Lower lobe of right lung (tissue), 2 donors: ENCODE measurements at regions not wholly inside any gene's neighbourhood (a gene's known extent, or its start where the extent isn't known, plus 50 kb on each side); places are given as distances from the start of the nearest gene placed in this dataset.
"Not testable (repeated sequence)": the region's sequence is repeated elsewhere in the genome, so short reads cannot be mapped to it uniquely, and the experiment has no call there.

ENCODE experiments used
- ATAC-seq, 2 donors: fragments of 200-7000 bp; cut with Tn5 transposase; one replicate each; pipeline ENCODE4 v1.9.1; 2020 to 2022; ENCODE audit warnings: mild to moderate bottlenecking in 2 of 2, moderate library complexity in 2 of 2
- DNase-seq: peaks from one replicate; pipeline ENCODE4 v3.0.0-alpha.2; 2020
- H3K27ac ChIP-seq: fragments of 200-600 bp; one replicate; pipeline ENCODE4 v1.8.0; 2022
- H3K27me3 ChIP-seq: fragments of 200-600 bp; one replicate; pipeline ENCODE4 v1.8.0; 2022; ENCODE audit warnings: low read depth
- H3K36me3 ChIP-seq: fragments of 200-600 bp; one replicate; pipeline ENCODE4 v1.8.0; 2022; ENCODE audit warnings: mild to moderate bottlenecking
- H3K4me1 ChIP-seq: fragments of 200-600 bp; one replicate; pipeline ENCODE4 v1.8.0; 2022
- H3K4me3 ChIP-seq: fragments of 200-600 bp; one replicate; pipeline ENCODE4 v1.8.0; 2022; ENCODE audit warnings: mild to moderate bottlenecking
- H3K9me3 ChIP-seq: fragments of 200-600 bp; one replicate; pipeline ENCODE4 v1.8.0; 2022
- intact Hi-C: fragments of 100-400 bp; cut with DNase I; formaldehyde crosslinking; loops from one replicate; pipeline ENCODE4 v1.11.0; 2022
- TF ChIP-seq, protein P1 (sequence below): fragments of 200-600 bp; IDR thresholded peaks from one replicate; pipeline ENCODE4 v1.8.0; 2022; ENCODE audit warnings: antibody characterized with exemption, mild to moderate bottlenecking
- donor health status: DM: no; HTN: yes; CAD: no; lungs with severe emphysema.

DNA sequence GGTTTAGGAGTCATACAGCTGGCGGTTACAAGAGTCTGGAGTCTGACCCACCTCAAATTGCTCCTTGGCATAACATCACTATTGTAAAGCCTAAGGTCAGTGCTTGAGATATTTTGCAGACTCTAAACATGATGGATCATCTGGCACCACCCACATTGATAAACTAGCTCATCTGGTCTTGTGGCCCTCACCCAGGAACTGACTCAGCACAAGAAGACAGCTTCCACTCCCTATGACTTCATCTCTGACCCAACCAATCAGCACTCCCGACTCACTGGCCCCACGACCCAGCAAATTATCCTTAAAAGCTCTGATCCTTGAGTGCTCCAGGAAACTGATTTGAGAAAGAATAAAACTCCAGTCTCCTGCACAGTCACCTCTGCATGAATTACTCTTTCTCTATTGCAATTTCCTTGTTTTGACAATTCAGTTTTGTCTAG lies 115.9 kb downstream of the CD24 start:
- Histone ChIP-seq H3K4me1 (no peaks in the 10 kb centered on the region), H3K27me3 (no peaks in the 10 kb centered on the region), H3K9me3 (no peaks in the 10 kb centered on the region), H3K27ac (no peak overlapping the region), H3K36me3 (no peaks in the 10 kb centered on the region), H3K4me3 (no peak overlapping the region)
- DNase-seq (no peak), ATAC-seq (no peak)
- TF ChIP-seq, protein P1, sequence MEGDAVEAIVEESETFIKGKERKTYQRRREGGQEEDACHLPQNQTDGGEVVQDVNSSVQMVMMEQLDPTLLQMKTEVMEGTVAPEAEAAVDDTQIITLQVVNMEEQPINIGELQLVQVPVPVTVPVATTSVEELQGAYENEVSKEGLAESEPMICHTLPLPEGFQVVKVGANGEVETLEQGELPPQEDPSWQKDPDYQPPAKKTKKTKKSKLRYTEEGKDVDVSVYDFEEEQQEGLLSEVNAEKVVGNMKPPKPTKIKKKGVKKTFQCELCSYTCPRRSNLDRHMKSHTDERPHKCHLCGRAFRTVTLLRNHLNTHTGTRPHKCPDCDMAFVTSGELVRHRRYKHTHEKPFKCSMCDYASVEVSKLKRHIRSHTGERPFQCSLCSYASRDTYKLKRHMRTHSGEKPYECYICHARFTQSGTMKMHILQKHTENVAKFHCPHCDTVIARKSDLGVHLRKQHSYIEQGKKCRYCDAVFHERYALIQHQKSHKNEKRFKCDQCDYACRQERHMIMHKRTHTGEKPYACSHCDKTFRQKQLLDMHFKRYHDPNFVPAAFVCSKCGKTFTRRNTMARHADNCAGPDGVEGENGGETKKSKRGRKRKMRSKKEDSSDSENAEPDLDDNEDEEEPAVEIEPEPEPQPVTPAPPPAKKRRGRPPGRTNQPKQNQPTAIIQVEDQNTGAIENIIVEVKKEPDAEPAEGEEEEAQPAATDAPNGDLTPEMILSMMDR = no peak
- intact Hi-C loops = no loop called here

DNA sequence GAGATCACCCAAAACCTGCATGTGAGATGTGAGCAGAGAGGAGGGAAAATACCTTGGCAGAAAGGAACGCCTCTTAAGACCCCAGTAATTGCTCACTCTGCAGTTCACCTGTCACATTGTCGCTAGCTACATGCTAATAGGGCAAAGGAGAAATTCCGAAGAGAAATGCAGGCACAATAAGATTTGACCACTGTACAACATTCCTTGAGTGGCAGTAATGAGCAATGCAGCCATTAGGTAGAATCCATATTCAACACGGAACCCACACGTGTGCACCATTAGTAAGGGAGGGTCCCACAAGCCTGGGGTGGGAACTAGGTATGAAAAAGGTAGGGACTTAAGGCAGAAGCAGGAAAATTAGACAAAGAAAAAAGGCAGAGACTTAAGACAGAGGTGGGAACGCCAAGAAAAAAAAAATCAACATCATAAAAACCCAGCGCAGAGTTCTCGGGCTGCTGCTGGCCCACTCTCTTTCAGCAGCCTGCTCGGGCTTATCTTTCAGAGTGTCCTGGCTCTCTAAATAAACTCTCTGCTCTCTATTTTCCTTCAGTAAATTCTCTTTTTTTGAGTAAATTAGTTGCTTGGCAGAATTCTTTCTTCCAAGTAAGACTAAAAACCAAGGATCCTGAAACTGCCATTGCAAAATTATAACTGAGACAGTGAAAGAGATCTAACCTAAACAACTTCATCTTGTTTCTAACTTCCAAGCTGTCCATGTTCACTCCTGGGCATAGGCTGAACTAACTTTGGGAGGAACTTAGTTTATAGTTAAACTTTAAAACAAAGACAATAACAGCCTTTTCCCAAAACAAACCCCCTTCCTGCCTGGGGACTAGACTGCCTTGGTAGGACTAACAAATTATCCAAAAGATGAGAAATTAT lies 116.5 kb downstream of the CD24 start:
- intact Hi-C loops = no loop called here
- Histone ChIP-seq H3K27ac (no peak overlapping the region), H3K9me3 (no peaks in the 10 kb centered on the region), H3K27me3 (no peaks in the 10 kb centered on the region), H3K4me1 (no peaks in the 10 kb centered on the region), H3K4me3 (no peak overlapping the region), H3K36me3 (no peaks in the 10 kb centered on the region)
- TF ChIP-seq, protein P1 = no peak
- DNase-seq = no peak
- ATAC-seq = no peak

DNA sequence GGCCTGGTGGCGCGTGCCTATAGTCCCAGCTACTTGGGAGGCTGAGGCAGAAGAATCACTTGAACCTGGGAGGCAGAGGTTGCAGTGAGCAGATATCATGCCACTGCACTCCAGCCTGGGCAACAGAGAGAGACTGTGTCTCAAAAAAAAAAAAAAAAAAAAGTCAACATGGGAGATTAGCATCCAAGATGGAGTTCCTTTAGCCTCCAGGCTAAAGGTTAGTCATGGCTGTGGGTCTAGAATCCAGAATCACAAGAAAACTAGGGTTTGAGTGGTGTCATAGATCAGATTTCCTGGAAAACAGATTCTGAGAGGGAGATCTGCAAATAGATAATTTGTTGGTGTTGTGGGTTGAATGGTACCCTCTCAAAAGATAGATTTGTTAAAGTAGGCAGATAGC lies 117.2 kb downstream of the CD24 start:
- H3K4me1 ChIP-seq, H3K27me3 ChIP-seq, DNase-seq, intact Hi-C loops, H3K9me3 ChIP-seq, ATAC-seq, H3K4me3 ChIP-seq, H3K27ac ChIP-seq, H3K36me3 ChIP-seq: not testable (repeated sequence)

DNA sequence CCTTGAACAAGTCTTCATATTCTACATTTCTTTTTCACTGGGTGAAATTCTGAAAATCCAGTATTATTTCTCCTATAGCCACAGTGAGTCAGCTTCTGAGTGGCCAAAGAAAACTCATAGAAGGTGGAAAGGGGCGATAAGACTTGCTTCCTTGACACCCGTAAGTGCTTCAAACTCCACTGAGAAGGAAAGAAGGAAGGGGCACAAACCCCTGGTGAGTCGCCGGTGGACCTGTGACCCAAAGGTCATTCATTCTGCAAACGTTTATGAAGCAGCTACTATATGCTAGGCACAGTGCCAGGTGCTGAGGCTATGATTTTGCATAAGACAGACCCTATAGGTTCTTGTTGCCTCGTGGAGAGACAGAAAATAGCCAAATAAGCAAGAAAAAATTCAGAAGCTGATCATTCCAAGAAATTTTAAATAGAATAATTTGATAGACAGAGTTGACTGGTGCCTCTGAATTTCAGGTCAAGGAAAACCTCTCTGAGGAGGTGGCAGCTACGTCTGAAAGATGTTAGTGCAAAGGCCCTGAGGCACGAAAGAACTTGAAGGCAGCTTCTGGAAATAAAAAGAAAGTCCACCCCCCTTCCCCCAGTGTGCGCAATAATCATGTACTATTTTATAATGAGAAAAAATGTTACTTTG lies 118.2 kb downstream of the CD24 start:
- Histone ChIP-seq H3K27ac (no peak overlapping the region), H3K4me3 (no peak overlapping the region), H3K4me1 (no peaks in the 10 kb centered on the region), H3K9me3 (no peaks in the 10 kb centered on the region), H3K27me3 (no peaks in the 10 kb centered on the region), H3K36me3 (no peaks in the 10 kb centered on the region)
- ATAC-seq = no peak
- TF ChIP-seq, protein P1 = no peak
- no peak for DNase-seq
- intact Hi-C loops = no loop called here

DNA sequence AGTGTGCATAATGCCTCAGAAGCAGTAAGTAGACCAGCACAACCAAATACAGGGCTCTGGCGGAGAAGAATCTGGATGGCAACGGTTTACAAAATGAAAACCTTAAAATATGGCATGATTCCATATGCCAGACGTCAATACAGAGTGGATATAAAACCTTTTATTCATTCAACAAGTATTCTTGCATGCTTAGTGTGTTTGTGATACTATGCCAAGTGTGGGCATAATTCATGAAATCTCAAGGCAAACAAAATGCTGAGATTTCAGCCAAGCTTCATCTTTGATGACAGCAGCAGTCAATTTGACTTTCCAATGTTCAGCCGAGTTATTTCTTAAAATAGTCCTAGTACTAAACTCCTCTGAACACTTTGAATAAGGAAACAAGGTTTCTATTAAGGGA lies 119.4 kb downstream of the CD24 start:
- intact Hi-C loops = no loop called here
- Histone ChIP-seq H3K36me3 (no peaks in the 10 kb centered on the region), H3K27ac (no peak overlapping the region), H3K27me3 (no peaks in the 10 kb centered on the region), H3K4me1 (no peaks in the 10 kb centered on the region), H3K9me3 (no peaks in the 10 kb centered on the region), H3K4me3 (no peak overlapping the region)
- no peak for ATAC-seq
- TF ChIP-seq, protein P1 = no peak
- no peak for DNase-seq

DNA sequence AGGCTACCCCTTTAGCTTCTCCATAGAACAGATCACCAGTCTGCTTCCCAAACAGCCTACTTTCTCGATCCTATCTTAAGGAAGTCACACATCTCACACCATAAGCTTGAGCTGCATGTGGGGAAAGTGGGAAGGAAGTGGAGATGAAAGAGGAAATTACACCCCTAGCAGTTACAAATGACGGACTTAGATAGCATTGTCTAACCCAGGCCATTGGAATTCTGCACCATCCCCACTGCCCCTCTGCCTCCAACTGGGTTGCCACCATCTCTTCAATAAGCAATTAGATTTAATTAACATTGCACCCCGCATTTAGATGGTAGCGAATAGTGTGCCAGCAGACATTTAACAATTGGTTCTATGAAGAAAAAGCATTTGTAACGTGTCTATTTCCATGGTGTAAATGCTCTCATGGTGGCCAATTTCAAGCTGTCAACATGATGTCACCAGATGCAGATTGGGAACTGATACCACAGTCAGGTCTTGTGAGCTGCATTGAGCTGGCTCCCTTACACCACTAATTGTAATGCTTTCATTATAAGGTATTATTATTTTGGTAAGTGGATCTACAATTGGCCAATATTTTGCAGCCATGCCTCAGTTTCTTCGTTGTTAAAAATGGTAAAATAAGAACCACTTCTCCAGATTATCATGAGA lies 124.7 kb downstream of the CD24 start:
- Histone ChIP-seq H3K36me3 (no peaks in the 10 kb centered on the region), H3K4me1 (no peaks in the 10 kb centered on the region), H3K9me3 (no peaks in the 10 kb centered on the region), H3K27ac (no peak overlapping the region), H3K27me3 (no peaks in the 10 kb centered on the region), H3K4me3 (no peak overlapping the region)
- ATAC-seq = no peak
- DNase-seq = no peak
- intact Hi-C loops = no loop called here
- TF ChIP-seq, protein P1 = no peak
